Neural cell (in vitro differentiated cells): ENCODE measurements at regions not wholly inside any gene's neighbourhood (a gene's known extent, or its start where the extent isn't known, plus 50 kb on each side); places are given as distances from the start of the nearest gene placed in this dataset.
"Not testable (repeated sequence)": the region's sequence is repeated elsewhere in the genome, so short reads cannot be mapped to it uniquely, and the experiment has no call there.

Experiments
- H2AFZ ChIP-seq: fragments of 200-600, 300-800 bp; sonication (generic), shearing (Covaris generic); 2 replicates; pipeline ENCODE4 v1.6.0; 2014; ENCODE audit warnings: low read depth, mild to moderate bottlenecking, antibody characterized with exemption, low read length, moderate library complexity
- H3F3A ChIP-seq: fragments of 200-600 bp; shearing (Covaris generic); 2 replicates; pipeline ENCODE4 v1.6.1; 2016; ENCODE audit warnings: mild to moderate bottlenecking, moderate library complexity, mixed read lengths, antibody characterized with exemption, low read length; ENCODE audit not compliant: insufficient read depth, poor library complexity, severe bottlenecking
- H3K27ac ChIP-seq: fragments of 200-600, 300-800 bp; sonication (generic), shearing (Covaris generic); 2 replicates; pipeline ENCODE4 v1.5.1; 2014; ENCODE audit warnings: mild to moderate bottlenecking, low read length, moderate library complexity
- H3K27me3 ChIP-seq: fragments of 300-800, 200-600 bp; sonication (generic), shearing (Covaris generic); 2 replicates; pipeline ENCODE4 v1.6.0; 2014; ENCODE audit warnings: mild to moderate bottlenecking, low read depth, low read length, moderate library complexity; ENCODE audit not compliant: insufficient read depth
- H3K36me3 ChIP-seq: fragments of 300-800, 200-600 bp; sonication (generic), shearing (Covaris generic); 2 replicates; pipeline ENCODE4 v1.5.1; 2014; ENCODE audit warnings: mild to moderate bottlenecking, antibody characterized with exemption, low read length, moderate library complexity; ENCODE audit not compliant: insufficient read depth
- H3K4me2 ChIP-seq: fragments of 300-800, 200-600 bp; sonication (generic), shearing (Covaris generic); 2 replicates; pipeline ENCODE4 v1.6.0; 2014; ENCODE audit warnings: mild to moderate bottlenecking, low read length
- H3K4me3 ChIP-seq: fragments of 300-800, 200-600 bp; sonication (generic), shearing (Covaris generic); 2 replicates; pipeline ENCODE4 v1.5.1; 2014; ENCODE audit warnings: mild to moderate bottlenecking, low read length, moderate library complexity
- H3K79me2 ChIP-seq: fragments of 200-600 bp; shearing (Covaris generic); replicated peaks from 2 replicates; pipeline ENCODE4 v1.6.0; 2014; ENCODE audit warnings: mild to moderate bottlenecking, low read length, moderate library complexity; ENCODE audit not compliant: insufficient read depth
- H3K9ac ChIP-seq: fragments of 300-800, 200-600 bp; sonication (generic), shearing (Covaris generic); 2 replicates; pipeline ENCODE4 v1.6.1; 2016; ENCODE audit warnings: mild to moderate bottlenecking, low read length, mixed read lengths
- H3K9me2 ChIP-seq: fragments of 200-600 bp; shearing (Covaris generic); 2 replicates; pipeline ENCODE4 v1.6.1; 2016; ENCODE audit warnings: mild to moderate bottlenecking, low read length, mixed read lengths; ENCODE audit not compliant: insufficient read depth
- H3K9me3 ChIP-seq: fragments of 200-600, 300-800 bp; sonication (generic), shearing (Covaris generic); 2 replicates; pipeline ENCODE4 v1.6.1; 2016; ENCODE audit warnings: mild to moderate bottlenecking, mixed run types, low read length, moderate library complexity, mixed read lengths
- H4K20me1 ChIP-seq: fragments of 200-600 bp; shearing (Covaris generic); 2 replicates; pipeline ENCODE4 v1.6.1; 2016; ENCODE audit warnings: mild to moderate bottlenecking, mixed run types; ENCODE audit not compliant: insufficient read depth
- EP300 ChIP-seq: fragments of 450-650 bp; conservative IDR thresholded peaks from 2 replicates; pipeline ENCODE4 v1.6.1; 2014; ENCODE audit warnings: antibody characterized with exemption, mild to moderate bottlenecking, moderate library complexity; ENCODE audit not compliant: poor library complexity, severe bottlenecking
- EZH2 ChIP-seq: fragments of 200-600, 300-800 bp; shearing (Covaris generic), sonication (generic); IDR thresholded peaks from 2 replicates; pipeline ENCODE4 v1.6.1; 2014; ENCODE audit warnings: antibody characterized with exemption, low read length, borderline replicate concordance, mild to moderate bottlenecking; ENCODE audit not compliant: insufficient read depth, poor library complexity, severe bottlenecking
- MXI1 ChIP-seq: fragments of 450-650 bp; conservative IDR thresholded peaks from 2 replicates; pipeline ENCODE4 v1.6.1; 2014; ENCODE audit warnings: antibody characterized with exemption, mild to moderate bottlenecking; ENCODE audit not compliant: poor library complexity, severe bottlenecking
- POLR2AphosphoS5 ChIP-seq: IDR thresholded peaks from 2 replicates; pipeline ENCODE4 v1.6.1; 2012
- RAD21 ChIP-seq: fragments of 450-650 bp; conservative IDR thresholded peaks from 2 replicates; pipeline ENCODE4 v1.6.1; 2014; ENCODE audit warnings: antibody characterized with exemption, mild to moderate bottlenecking, moderate library complexity
- REST ChIP-seq: IDR thresholded peaks from 2 replicates; pipeline ENCODE4 v1.6.1; 2012; ENCODE audit warnings: borderline replicate concordance
- SMC3 ChIP-seq: fragments of 450-650 bp; conservative IDR thresholded peaks from 2 replicates; pipeline ENCODE4 v1.6.1; 2014; ENCODE audit warnings: antibody characterized with exemption, mild to moderate bottlenecking, moderate library complexity; ENCODE audit not compliant: poor library complexity
- TAF1 ChIP-seq: IDR thresholded peaks from 2 replicates; pipeline ENCODE4 v1.6.1; 2012; ENCODE audit warnings: low read depth
- TF ChIP-seq, protein P1 (sequence below): fragments of 450-650 bp; IDR thresholded peaks from 2 replicates; pipeline ENCODE4 v1.5.1; 2014; ENCODE audit warnings: antibody characterized with exemption, mild to moderate bottlenecking, moderate library complexity; ENCODE audit not compliant: poor library complexity, severe bottlenecking

GRCh38 chr1:43015269-43015668 is 56.6 kb upstream of the SLC2A1 start:
- H3K36me3 ChIP-seq: no peaks in the 10 kb centered on the region
- no peak overlapping the region for H2AFZ ChIP-seq
- no peak overlapping the region for H3K4me3 ChIP-seq
- H3K79me2 ChIP-seq: no peaks in the 10 kb centered on the region
- no peaks in the 10 kb centered on the region for H3K9me3 ChIP-seq
- no peaks in the 10 kb centered on the region for H4K20me1 ChIP-seq
- H3K9me2 ChIP-seq: no peaks in the 10 kb centered on the region
- H3K27ac ChIP-seq: no peak overlapping the region
- H3K4me2 ChIP-seq: no peak overlapping the region
- no peaks in the 10 kb centered on the region for H3F3A ChIP-seq
- TF ChIP-seq REST (no peak), MXI1 (no peak), SMC3 (no peak), TAF1 (no peak), EZH2 (no peak), POLR2AphosphoS5 (no peak), RAD21 (no peak)
- TF ChIP-seq, protein P1, sequence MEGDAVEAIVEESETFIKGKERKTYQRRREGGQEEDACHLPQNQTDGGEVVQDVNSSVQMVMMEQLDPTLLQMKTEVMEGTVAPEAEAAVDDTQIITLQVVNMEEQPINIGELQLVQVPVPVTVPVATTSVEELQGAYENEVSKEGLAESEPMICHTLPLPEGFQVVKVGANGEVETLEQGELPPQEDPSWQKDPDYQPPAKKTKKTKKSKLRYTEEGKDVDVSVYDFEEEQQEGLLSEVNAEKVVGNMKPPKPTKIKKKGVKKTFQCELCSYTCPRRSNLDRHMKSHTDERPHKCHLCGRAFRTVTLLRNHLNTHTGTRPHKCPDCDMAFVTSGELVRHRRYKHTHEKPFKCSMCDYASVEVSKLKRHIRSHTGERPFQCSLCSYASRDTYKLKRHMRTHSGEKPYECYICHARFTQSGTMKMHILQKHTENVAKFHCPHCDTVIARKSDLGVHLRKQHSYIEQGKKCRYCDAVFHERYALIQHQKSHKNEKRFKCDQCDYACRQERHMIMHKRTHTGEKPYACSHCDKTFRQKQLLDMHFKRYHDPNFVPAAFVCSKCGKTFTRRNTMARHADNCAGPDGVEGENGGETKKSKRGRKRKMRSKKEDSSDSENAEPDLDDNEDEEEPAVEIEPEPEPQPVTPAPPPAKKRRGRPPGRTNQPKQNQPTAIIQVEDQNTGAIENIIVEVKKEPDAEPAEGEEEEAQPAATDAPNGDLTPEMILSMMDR: no peak
- H3K9ac ChIP-seq: no peak overlapping the region
- no peaks in the 10 kb centered on the region for H3K27me3 ChIP-seq

- H3K9me3 ChIP-seq, H3K9ac ChIP-seq, H3K4me3 ChIP-seq, H3K79me2 ChIP-seq, H3K9me2 ChIP-seq, H3K27ac ChIP-seq, H4K20me1 ChIP-seq, H2AFZ ChIP-seq, H3K36me3 ChIP-seq, H3K27me3 ChIP-seq, H3F3A ChIP-seq, H3K4me2 ChIP-seq: not testable (repeated sequence)
Observed at GRCh38 chr1:43014579-43014978, 55.9 kb upstream of the SLC2A1 start.

GRCh38 chr1:43011020-43011419 is 52.4 kb upstream of the SLC2A1 start:
- no peaks in the 10 kb centered on the region for H3K36me3 ChIP-seq
- no peak for TF ChIP-seq SMC3
- no peak for TF ChIP-seq EZH2
- TF ChIP-seq EP300: no peak
- no peak for TF ChIP-seq MXI1
- no peak for TF ChIP-seq TAF1
- TF ChIP-seq, protein P1: no peak
- no peak for TF ChIP-seq REST
- no peak for TF ChIP-seq POLR2AphosphoS5
- TF ChIP-seq RAD21: no peak

More at GRCh38 chr1:43011020-43011419, 52.4 kb upstream of the SLC2A1 start:
- no peaks in the 10 kb centered on the region for H4K20me1 ChIP-seq
- H3K9me2 ChIP-seq: no peaks in the 10 kb centered on the region
- no peak overlapping the region for H3K4me2 ChIP-seq
- H3F3A ChIP-seq: peaks cover 5% of the 10 kb centered on the region
- no peak overlapping the region for H2AFZ ChIP-seq
- no peak overlapping the region for H3K9ac ChIP-seq
- no peak overlapping the region for H3K27ac ChIP-seq
- H3K27me3 ChIP-seq: no peaks in the 10 kb centered on the region
- no peaks in the 10 kb centered on the region for H3K79me2 ChIP-seq
- no peak overlapping the region for H3K4me3 ChIP-seq
- H3K9me3 ChIP-seq: no peaks in the 10 kb centered on the region
